Activated CD4-positive, alpha-beta T cell treated with anti-CD3 and anti-CD28 coated beads, Interleukin-2, amount 50 U/mL, for 4 hours (primary cell): ENCODE measurements at regions not wholly inside any gene's neighbourhood (a gene's known extent, or its start where the extent isn't known, plus 50 kb on each side); places are given as distances from the start of the nearest gene placed in this dataset.

Experiments
- DNase-seq, 2 experiments: peaks; one replicate each; pipeline ENCODE4 v3.0.0-alpha.2; 2020

DNA sequence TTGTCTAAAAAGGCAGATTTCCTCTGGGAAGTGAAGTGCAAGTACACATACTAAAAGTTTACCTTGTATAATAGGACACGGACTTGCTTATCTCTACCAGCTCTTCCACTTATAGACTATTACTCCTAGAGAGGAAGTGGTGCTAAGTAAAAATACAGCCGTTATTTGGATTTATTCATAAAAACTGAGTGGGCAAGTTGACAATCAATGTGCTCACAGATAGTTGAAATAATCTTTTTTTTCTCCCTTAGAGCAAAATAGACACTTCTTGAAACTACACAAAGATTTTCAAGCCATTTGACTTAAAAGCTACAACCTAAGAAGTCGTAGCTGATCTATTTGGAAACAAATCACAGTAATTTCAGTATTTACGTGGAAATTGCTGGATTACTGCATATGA is 2584.7 kb upstream of the PCDH20 start:
- DNase-seq: no peak

GRCh38 chr13:63999614-64000305 is 2584.1 kb upstream of the PCDH20 start:
- no peak for DNase-seq

GRCh38 chr13:63983366-63983765 is 2567.7 kb upstream of the PCDH20 start:
- no peak for DNase-seq

- no peak for DNase-seq
Observed at GRCh38 chr13:63979951-63980350, 2564.3 kb upstream of the PCDH20 start.

- no peak for DNase-seq
Observed at GRCh38 chr13:63972328-63972727, 2556.7 kb upstream of the PCDH20 start.

DNA sequence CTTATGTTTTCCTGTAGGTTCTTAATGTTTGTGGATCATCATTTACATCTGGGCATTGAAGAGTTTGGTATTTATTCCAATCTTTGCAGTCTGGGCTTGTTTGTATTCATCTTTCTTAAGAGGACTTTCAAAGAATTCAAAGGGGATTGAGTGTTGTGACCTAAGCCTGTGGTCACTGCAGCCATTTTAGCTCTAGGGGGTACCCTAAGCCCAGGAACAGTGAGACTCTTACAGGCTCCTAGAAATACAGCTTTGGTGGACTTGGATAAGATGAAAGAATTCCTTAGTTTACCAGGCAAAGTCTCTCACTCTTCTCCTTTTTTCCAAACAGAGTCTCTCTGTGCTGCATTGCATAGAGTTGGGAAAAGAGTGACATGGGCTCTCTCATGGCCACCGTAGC is 2539.0 kb upstream of the PCDH20 start:
- DNase-seq: no peak

DNA sequence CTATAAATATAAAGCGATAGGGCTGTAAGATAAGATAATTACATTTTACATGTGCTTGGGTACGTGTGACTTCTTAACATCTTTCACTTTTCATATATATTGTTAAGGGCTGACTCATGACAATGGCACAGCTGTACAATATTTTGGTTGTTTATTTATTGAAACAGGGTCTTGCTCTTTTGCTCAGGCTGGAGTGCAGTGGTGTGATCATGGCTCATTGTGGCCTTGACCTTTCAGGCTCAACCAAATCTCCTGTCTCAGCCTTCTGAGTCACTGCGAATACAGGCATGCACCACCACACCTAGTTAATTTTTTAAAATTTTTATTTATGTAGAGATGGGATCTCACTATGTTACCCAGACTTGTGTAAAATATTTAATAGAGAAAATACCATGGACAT is 2532.4 kb upstream of the PCDH20 start:
- no peak for DNase-seq

DNA sequence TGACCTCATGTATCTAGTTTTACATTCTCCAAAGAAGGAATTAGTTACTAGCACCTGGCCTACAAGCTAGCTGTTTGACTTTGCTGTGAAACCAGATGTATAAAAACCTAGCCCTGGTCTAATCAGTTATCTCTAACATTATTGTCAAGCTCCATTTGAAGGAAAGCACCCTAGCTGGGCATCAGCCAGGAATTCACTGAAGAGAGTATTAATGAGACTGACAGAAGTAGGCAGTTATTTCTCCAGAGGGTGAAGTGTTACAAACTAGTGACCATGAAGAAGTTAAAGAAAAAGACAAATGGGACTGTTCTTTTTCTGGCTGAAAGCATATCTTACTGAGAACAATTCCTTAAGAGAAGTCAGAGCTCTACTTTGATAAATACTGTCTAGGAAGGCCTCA is 2529.3 kb upstream of the PCDH20 start:
- no peak for DNase-seq

GRCh38 chr13:63942372-63942771 is 2526.7 kb upstream of the PCDH20 start:
- DNase-seq: no peak

DNA sequence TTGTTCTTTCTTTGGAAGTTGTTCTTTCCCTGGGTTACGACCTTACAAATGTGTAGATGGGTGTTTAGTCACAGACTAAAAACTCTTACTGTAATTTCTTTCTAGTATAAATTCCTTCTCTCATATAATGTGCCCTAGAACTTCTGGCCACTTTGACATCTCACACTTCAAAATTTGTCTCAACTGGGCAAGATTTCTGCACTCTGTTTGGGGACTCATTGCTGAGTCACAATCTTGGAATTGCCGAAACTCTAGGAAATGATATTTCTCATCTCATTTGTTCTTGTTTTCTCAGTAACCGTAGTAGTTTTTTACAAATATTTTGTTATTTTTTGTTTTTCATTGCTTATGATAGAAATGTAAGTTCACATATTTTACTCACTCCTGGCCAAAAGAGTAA is 2523.2 kb upstream of the PCDH20 start:
- DNase-seq: no peak

- DNase-seq: no peak
Observed at GRCh38 chr13:63910511-63910910, 2494.9 kb upstream of the PCDH20 start.

DNA sequence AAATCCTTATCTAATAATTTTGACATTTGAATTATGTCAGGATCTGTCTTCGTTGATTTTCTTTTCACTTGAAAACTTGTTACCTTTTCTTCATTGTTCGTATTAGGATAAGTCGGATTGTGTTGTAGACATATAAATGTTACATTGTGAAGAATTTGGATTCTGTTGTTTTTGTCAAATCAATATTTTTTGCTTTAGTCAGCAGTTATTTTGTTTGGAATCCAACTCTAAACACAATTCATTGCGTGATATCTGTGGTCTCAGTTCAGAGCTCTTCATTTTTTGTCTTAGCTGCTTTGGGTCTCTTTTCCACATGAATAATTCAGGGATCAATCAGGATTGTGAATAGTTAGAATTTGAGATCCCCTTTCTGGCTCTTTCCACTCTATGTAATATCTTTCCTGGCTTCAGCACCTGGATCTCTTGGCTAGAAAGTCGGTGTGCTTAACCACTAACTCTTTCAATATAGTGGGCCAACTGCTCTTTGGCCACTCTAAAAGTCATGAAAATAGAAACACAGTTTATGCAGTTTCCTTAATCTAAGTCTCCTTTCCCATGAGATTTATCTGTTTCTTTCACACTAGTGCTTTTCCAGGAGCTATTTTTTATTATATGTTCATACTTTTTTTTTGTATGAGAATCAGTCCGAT is 2494.2 kb upstream of the PCDH20 start:
- DNase-seq: no peak

DNA sequence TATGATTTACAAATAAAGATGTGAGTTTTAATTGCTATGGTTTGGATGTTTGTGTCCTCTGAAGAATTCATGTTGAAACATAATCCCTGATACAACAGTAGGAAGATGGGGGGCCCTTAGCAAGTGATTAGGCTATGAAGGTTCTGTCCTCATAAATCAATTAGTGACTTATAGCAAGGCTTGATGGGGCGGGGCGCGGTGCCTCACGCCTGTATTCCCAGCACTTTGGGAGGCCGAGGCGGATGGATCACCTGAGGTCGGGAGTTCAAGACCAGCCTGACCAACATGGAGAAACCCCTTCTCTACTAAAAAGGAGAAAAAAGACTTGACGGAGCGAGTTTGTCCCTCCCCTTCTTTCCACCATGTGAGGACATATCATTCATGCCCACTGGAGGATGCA is 2486.5 kb upstream of the PCDH20 start:
- DNase-seq: no peak

DNA sequence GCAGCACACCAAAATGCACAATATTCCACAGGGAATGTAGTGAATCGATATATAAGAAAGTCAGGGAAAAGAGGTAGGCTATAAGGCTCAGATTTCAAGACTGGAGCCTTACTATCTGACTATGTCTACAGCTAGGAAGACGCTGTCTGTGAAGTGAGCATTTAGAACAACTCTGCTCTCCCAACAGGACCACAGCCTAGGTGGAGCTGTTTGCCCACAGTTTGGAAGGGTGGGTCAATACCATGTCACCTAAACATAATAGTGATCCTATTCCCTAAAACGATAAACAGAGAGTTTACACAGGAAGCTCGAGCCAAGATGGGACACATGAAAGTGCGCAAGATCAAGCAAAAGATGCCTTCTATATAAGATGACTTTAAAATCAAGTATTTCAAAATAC is 2486.0 kb upstream of the PCDH20 start:
- no peak for DNase-seq

DNA sequence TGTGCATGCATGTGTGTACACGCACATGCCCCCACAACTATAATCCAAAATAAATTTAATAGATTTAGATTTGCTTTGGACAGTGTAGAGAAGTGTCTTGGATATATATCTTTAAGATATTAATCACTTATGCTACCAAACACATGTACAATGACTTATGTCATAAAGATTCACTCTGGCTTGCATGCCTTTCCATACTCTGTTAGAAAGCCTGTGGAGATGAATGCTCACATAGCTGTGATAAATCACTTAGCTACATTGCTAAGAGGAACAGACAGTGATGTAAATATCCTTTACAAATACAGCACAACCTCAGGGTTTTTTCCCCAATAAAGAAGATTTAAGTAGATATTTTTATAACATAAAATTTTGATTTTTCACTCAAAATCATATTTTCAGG is 2484.8 kb upstream of the PCDH20 start:
- no peak for DNase-seq

DNA sequence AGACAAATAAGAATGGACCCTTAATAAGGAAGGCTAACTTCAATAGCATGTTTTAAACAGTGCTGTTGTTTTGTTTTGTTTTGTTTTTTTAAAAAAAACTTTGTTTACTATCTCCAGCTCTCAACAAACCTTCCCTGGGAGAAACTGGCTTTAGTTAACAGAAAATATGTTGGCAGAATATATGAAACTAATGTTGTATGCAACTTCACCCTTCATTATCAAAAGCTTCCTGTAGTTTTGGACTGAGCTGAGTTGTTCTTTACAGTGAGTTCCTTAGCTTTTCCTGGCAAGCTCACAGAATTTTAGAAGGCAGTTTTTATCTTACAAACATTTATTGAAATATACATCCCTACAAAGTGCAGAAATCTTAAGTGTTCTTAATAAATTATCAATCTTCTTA is 2480.7 kb upstream of the PCDH20 start:
- DNase-seq: no peak

- DNase-seq: no peak
Observed at GRCh38 chr13:63882052-63882451, 2466.4 kb upstream of the PCDH20 start.

GRCh38 chr13:63880705-63881104 is 2465.1 kb upstream of the PCDH20 start:
- no peak for DNase-seq

DNA sequence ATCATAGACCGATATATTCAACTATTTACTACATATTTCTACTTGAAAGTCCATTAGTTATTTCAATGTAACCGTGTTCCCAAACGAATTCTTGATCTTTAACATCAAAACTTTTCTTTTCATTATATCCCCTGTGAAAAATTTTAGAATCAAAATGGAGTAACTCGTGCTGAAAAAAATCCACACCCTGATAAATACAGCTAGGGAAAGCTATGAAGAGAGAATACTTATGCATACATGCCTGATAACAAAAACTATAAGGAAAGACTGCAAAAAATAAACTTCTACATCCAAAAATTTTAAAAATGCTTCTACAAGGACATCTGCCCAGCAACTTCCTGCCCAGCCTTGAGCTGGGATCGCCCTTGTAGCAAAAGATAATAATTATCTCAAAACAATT is 2458.3 kb upstream of the PCDH20 start:
- DNase-seq: no peak

DNA sequence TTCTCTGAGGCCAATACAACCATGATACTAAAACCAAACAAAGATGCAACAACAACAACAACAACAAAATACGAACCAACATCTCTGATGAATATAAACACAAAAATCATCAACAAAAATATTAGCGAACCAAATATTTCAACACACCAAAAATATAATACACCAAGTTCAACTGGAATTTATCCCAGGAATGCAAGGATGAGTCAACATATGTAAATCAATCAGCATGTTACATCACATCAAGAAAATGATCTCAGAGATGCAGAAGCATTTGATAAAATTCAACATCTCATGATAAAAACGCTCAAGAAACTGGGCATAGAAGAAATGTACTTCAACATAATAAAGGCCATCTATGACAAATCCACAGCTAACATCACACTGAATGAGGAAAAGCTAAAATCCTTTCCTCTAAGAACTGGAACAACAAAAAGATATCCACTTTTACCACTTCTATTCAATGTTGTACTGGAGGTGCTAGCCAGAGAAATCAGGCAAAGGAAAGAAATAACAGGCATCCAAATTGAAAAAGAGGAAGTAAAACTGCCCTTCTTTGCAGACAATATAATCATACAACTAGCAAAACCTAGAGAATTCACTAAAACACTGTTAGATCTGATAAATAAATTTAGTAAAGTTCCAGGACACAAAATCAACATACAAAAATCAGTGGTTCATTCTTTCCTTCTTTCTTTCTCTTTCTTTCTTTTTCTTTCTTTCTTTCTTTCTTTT is 2448.7 kb upstream of the PCDH20 start:
- no peak for DNase-seq

- DNase-seq: no peak
Observed at GRCh38 chr13:63855457-63856118, 2439.9 kb upstream of the PCDH20 start.

GRCh38 chr13:63853816-63854215 is 2438.2 kb upstream of the PCDH20 start:
- no peak for DNase-seq

- DNase-seq: no peak
Observed at GRCh38 chr13:63851526-63851925, 2435.9 kb upstream of the PCDH20 start.
